ENCODE measurements at regions not wholly inside any gene's neighbourhood (a gene's known extent, or its start where the extent isn't known, plus 50 kb on each side); places are given as distances from the start of the nearest gene placed in this dataset.

GRCh38 chr14:22264759-22265158 is 324.3 kb downstream of the DAD1 start:
- Histone ChIP-seq H2AFZ (ENCODE audit: low read depth, low read length, poor library complexity, severe bottlenecking) (no peak overlapping the region), H3K9me3 (ENCODE audit: control insufficient read depth in 1 of 2, insufficient read depth in 1 of 2, low read depth in 1 of 2, low read length in 2 of 2) (no peaks in the 10 kb centered on the region), H3K9ac (ENCODE audit: low read length) (no peak overlapping the region), H3K4me3 (replicated peaks in 1 of 2; ENCODE audit: low read depth in 1 of 2, low read length in 2 of 2) (no peak overlapping the region), H3K9me2 (ENCODE audit: insufficient read depth) (no peaks in the 10 kb centered on the region), H3K79me2 (ENCODE audit: insufficient read depth, low read length) (no peaks in the 10 kb centered on the region), H4K20me1 (ENCODE audit: insufficient read depth) (no peaks in the 10 kb centered on the region), H3K36me3 (ENCODE audit: control insufficient read depth in 1 of 2, insufficient read depth in 2 of 2, low read length in 2 of 2) (no peaks in the 10 kb centered on the region), H3K4me2 (ENCODE audit: low read length) (no peak overlapping the region), H3K27ac (ENCODE audit: low read depth, low read length) (no peak overlapping the region), H3K27me3 (ENCODE audit: insufficient read depth, low read length) (peaks cover 37% of the 10 kb centered on the region), H3K4me1 (ENCODE audit: control insufficient read depth in 1 of 2, insufficient read depth in 2 of 2, low read length in 2 of 2) (peaks cover 0 to 4% of the 10 kb centered on the region in 2 experiments; a peak in 2 of 4 replicates)
- intact Hi-C loops (cut with micrococcal nuclease), result no loop called here
- DNase-seq (ENCODE audit: low read depth, low spot score) (no peak), ATAC-seq (no peak)
- CTCF ChIA-PET, result interaction anchor here (1.4 kb wide), 1 partner anchor 12 kb away, joined by 4 read pairs; no protein-coding TSS in a partner anchor
- BruUV-seq (replicated peaks), result no TSS peak
- POLR2A ChIA-PET, result no interaction called here
- TF ChIP-seq POLR2AphosphoS5 (IDR thresholded peaks at IDR 0.05; ENCODE audit: low read depth, low read length) (no peak), RAD21 (IDR thresholded peaks at IDR 0.05; ENCODE audit: low read depth) (no peak), EZH2 (IDR thresholded peaks at IDR 0.05) (no peak), FOSL1 (IDR thresholded peaks at IDR 0.05; ENCODE audit: low read depth) (no peak), ATF3 (IDR thresholded peaks at IDR 0.05) (no peak), SP1 (IDR thresholded peaks at IDR 0.05; ENCODE audit: low read depth) (no peak), ZBTB33 (IDR thresholded peaks at IDR 0.05; ENCODE audit: extremely low read depth, insufficient replicate concordance, low read length) (no peak), SRF (IDR thresholded peaks at IDR 0.05; ENCODE audit: low read depth) (no peak), MAX (IDR thresholded peaks at IDR 0.05) (no peak), TCF7L2 (IDR thresholded peaks at IDR 0.05; ENCODE audit: borderline replicate concordance, extremely low read depth, insufficient read depth, insufficient read length) (no peak), POLR2A (IDR thresholded peaks at IDR 0.05; ENCODE audit: borderline replicate concordance, extremely low read depth, insufficient read depth, insufficient read length) (no peak), ZFX (IDR thresholded peaks at IDR 0.05) (no peak), ELF1 (IDR thresholded peaks at IDR 0.05; ENCODE audit: borderline replicate concordance, low read depth) (no peak), CEBPB (IDR thresholded peaks at IDR 0.05; ENCODE audit: low read depth) (no peak), EZH2phosphoT487 (IDR thresholded peaks at IDR 0.05; ENCODE audit: borderline replicate concordance) (no peak), YY1 (IDR thresholded peaks at IDR 0.05; ENCODE audit: extremely low read depth, insufficient replicate concordance, low read depth, low read length) (no peak), REST (IDR thresholded peaks at IDR 0.05; ENCODE audit: low read depth) (no peak), EGR1 (IDR thresholded peaks at IDR 0.05; ENCODE audit: low read depth) (no peak), SIN3A (IDR thresholded peaks at IDR 0.05; ENCODE audit: low read depth) (no peak), CTCF (IDR thresholded peaks at IDR 0.05 in 2 of 3, conservative IDR thresholded peaks at IDR 0.05 in 1 of 3; ENCODE audit: borderline replicate concordance in 1 of 3, insufficient read depth in 1 of 3, low read depth in 2 of 3, low read length in 2 of 3) (no peak)
- RAD21 ChIA-PET (ENCODE audit: low non-redundant PET in 1 of 2, low total read pairs in 2 of 2, uncharacterized antibody in 2 of 2, unreplicated experiment in 2 of 2), result no interaction called here
